ENCODE measurements at regions not wholly inside any gene's neighbourhood (a gene's known extent, or its start where the extent isn't known, plus 50 kb on each side); places are given as distances from the start of the nearest gene placed in this dataset.

DNA sequence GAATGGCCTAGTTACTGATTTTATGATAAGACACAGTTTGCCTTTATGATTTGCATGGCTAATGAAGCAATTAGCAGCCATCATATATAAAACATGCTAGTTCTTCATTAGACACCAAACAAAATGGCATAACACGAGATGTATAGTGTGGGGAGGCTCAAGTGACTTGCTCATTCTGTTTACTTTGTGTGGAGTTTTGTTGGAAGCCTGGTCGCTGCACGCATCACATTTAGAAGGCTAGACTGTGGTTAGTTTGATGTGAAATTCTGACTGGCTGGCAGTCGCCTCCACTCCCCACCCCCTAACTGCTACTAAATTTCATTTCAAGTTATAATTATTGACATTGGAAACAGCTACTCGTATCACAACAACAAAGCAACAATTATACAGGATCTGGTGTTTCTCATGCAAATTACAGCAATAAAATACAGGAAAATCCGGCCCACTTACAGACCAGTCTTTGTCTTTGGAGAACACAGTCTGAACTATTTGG, 356.1 kb downstream of the LMO4 start:
- TF ChIP-seq, protein P1, sequence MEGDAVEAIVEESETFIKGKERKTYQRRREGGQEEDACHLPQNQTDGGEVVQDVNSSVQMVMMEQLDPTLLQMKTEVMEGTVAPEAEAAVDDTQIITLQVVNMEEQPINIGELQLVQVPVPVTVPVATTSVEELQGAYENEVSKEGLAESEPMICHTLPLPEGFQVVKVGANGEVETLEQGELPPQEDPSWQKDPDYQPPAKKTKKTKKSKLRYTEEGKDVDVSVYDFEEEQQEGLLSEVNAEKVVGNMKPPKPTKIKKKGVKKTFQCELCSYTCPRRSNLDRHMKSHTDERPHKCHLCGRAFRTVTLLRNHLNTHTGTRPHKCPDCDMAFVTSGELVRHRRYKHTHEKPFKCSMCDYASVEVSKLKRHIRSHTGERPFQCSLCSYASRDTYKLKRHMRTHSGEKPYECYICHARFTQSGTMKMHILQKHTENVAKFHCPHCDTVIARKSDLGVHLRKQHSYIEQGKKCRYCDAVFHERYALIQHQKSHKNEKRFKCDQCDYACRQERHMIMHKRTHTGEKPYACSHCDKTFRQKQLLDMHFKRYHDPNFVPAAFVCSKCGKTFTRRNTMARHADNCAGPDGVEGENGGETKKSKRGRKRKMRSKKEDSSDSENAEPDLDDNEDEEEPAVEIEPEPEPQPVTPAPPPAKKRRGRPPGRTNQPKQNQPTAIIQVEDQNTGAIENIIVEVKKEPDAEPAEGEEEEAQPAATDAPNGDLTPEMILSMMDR (IDR thresholded peaks at IDR 0.05; ENCODE audit: unreplicated experiment): no peak
- H3K4me3 Mint-ChIP-seq (ENCODE audit: unreplicated experiment): no peak overlapping the region
- no peak overlapping the region for H3K27ac Mint-ChIP-seq (ENCODE audit: low read depth, unreplicated experiment)
- no peaks in the 10 kb centered on the region for H3K36me3 Mint-ChIP-seq (ENCODE audit: insufficient read depth, unreplicated experiment)
- ChIA-PET CTCF (interaction anchor here (0.7 kb wide), 1 partner anchor 41 kb away, joined by 3 read pairs; no protein-coding TSS in a partner anchor), POLR2A (no interaction called here)
- BruUV-seq (replicated peaks): no TSS peak
- no peak for DNase-seq (ENCODE audit: unreplicated experiment)
- no peaks in the 10 kb centered on the region for H3K9me3 Mint-ChIP-seq (ENCODE audit: unreplicated experiment)
- intact Hi-C loops (cut with micrococcal nuclease): no loop called here
- H3K27me3 Mint-ChIP-seq (ENCODE audit: insufficient read depth, unreplicated experiment): no peaks in the 10 kb centered on the region
- H3K4me1 Mint-ChIP-seq (ENCODE audit: insufficient read depth, unreplicated experiment): no peaks in the 10 kb centered on the region

- ChIA-PET CTCF (interaction anchor here (0.6 to 0.7 kb wide), 2 partner anchors 41 to 357 kb away, joined by 3 read pairs; partner anchors contain the start of gene LMO4), POLR2A (interaction anchor here (0.7 kb wide), 1 partner anchor 168 kb away, joined by 3 read pairs; no protein-coding TSS in a partner anchor)
- Mint-ChIP-seq H3K27ac (ENCODE audit: low read depth, unreplicated experiment) (no peak overlapping the region), H3K4me3 (ENCODE audit: unreplicated experiment) (no peak overlapping the region), H3K9me3 (ENCODE audit: unreplicated experiment) (no peaks in the 10 kb centered on the region), H3K4me1 (ENCODE audit: insufficient read depth, unreplicated experiment) (no peaks in the 10 kb centered on the region), H3K27me3 (ENCODE audit: insufficient read depth, unreplicated experiment) (no peaks in the 10 kb centered on the region), H3K36me3 (ENCODE audit: insufficient read depth, unreplicated experiment) (no peaks in the 10 kb centered on the region)
- intact Hi-C loops (cut with micrococcal nuclease): no loop called here
- BruUV-seq (replicated peaks): no TSS peak
- TF ChIP-seq, protein P1 (IDR thresholded peaks at IDR 0.05; ENCODE audit: unreplicated experiment): no peak
- no peak for DNase-seq (ENCODE audit: unreplicated experiment)
Observed at GRCh38 chr1:87685311-87686135, 356.8 kb downstream of the LMO4 start.

- CTCF ChIA-PET: no interaction called here
Observed at GRCh38 chr1:87686136-87686495, 357.4 kb downstream of the LMO4 start.

GRCh38 chr1:87686671-87687070, 358.0 kb downstream of the LMO4 start:
- Mint-ChIP-seq H3K4me1 (ENCODE audit: insufficient read depth, unreplicated experiment) (no peaks in the 10 kb centered on the region), H3K36me3 (ENCODE audit: insufficient read depth, unreplicated experiment) (no peaks in the 10 kb centered on the region), H3K27me3 (ENCODE audit: insufficient read depth, unreplicated experiment) (no peaks in the 10 kb centered on the region), H3K4me3 (ENCODE audit: unreplicated experiment) (no peak overlapping the region), H3K27ac (ENCODE audit: low read depth, unreplicated experiment) (no peak overlapping the region), H3K9me3 (ENCODE audit: unreplicated experiment) (no peaks in the 10 kb centered on the region)
- POLR2A ChIA-PET: no interaction called here
- TF ChIP-seq, protein P1 (IDR thresholded peaks at IDR 0.05; ENCODE audit: unreplicated experiment): no peak
- BruUV-seq (replicated peaks): no TSS peak
- no peak for DNase-seq (ENCODE audit: unreplicated experiment)
- CTCF ChIA-PET: no interaction called here
- intact Hi-C loops (cut with micrococcal nuclease): no loop called here

More at GRCh38 chr1:87686136-87686495, 357.4 kb downstream of the LMO4 start:
- no peaks in the 10 kb centered on the region for H3K36me3 Mint-ChIP-seq (ENCODE audit: insufficient read depth, unreplicated experiment)
- no TSS peak for BruUV-seq (replicated peaks)
- intact Hi-C loops (cut with micrococcal nuclease): no loop called here
- no peaks in the 10 kb centered on the region for H3K9me3 Mint-ChIP-seq (ENCODE audit: unreplicated experiment)
- DNase-seq (ENCODE audit: unreplicated experiment): no peak
- TF ChIP-seq, protein P1 (IDR thresholded peaks at IDR 0.05; ENCODE audit: unreplicated experiment): no peak
- no peaks in the 10 kb centered on the region for H3K4me1 Mint-ChIP-seq (ENCODE audit: insufficient read depth, unreplicated experiment)
- POLR2A ChIA-PET: no interaction called here
- no peaks in the 10 kb centered on the region for H3K27me3 Mint-ChIP-seq (ENCODE audit: insufficient read depth, unreplicated experiment)
- H3K27ac Mint-ChIP-seq (ENCODE audit: low read depth, unreplicated experiment): no peak overlapping the region
- H3K4me3 Mint-ChIP-seq (ENCODE audit: unreplicated experiment): no peak overlapping the region

Data from MCF 10A (cell line).